Astrocyte (in vitro differentiated cells and primary cell): ENCODE measurements at regions not wholly inside any gene's neighbourhood (a gene's known extent, or its start where the extent isn't known, plus 50 kb on each side); places are given as distances from the start of the nearest gene placed in this dataset.

Experiments used
- DNase-seq: peaks from one replicate; pipeline ENCODE4 v3.0.0-alpha.2; 2010; ENCODE audit warnings: low read depth
- FAIRE-seq: peaks from 2 replicates; lab custom pipeline; 2011; peaks lifted over from hg19 to GRCh38; lab: Jason Lieb, UNC
- H2AFZ ChIP-seq: 2 replicates; pipeline ENCODE4 v1.6.0; 2012; ENCODE audit warnings: low read depth, low read length, inconsistent platforms
- H3K27ac ChIP-seq: 2 replicates; pipeline ENCODE4 v1.5.1; 2011; ENCODE audit warnings: low read depth, low read length, inconsistent platforms
- H3K27me3 ChIP-seq: 2 replicates; pipeline ENCODE4 v1.6.0; 2011; ENCODE audit warnings: low read length, inconsistent platforms; ENCODE audit not compliant: insufficient read depth
- H3K36me3 ChIP-seq: 2 replicates; pipeline ENCODE4 v1.5.1; 2011; ENCODE audit warnings: low read length, inconsistent platforms; ENCODE audit not compliant: insufficient read depth
- H3K4me1 ChIP-seq: 2 replicates; pipeline ENCODE4 v1.5.1; 2011; ENCODE audit warnings: low read length, inconsistent platforms; ENCODE audit not compliant: insufficient read depth
- H3K4me2 ChIP-seq: 2 replicates; pipeline ENCODE4 v1.6.0; 2012; ENCODE audit warnings: low read length, inconsistent platforms
- H3K4me3 ChIP-seq: 2 replicates; pipeline ENCODE4 v1.5.1; 2011; ENCODE audit warnings: low read depth, mild to moderate bottlenecking, low read length, inconsistent platforms; ENCODE audit not compliant: insufficient read depth
- H3K79me2 ChIP-seq: 2 replicates; pipeline ENCODE4 v1.6.0; 2012; ENCODE audit warnings: mild to moderate bottlenecking, low read length, inconsistent platforms; ENCODE audit not compliant: insufficient read depth
- H3K9ac ChIP-seq: 2 replicates; pipeline ENCODE4 v1.6.0; 2012; ENCODE audit warnings: mild to moderate bottlenecking, low read length, inconsistent platforms
- H3K9me3 ChIP-seq: 2 replicates; pipeline ENCODE4 v1.5.1; 2012; ENCODE audit warnings: low read depth, mild to moderate bottlenecking, low read length, inconsistent platforms; ENCODE audit not compliant: insufficient read depth
- H4K20me1 ChIP-seq: 2 replicates; pipeline ENCODE4 v1.6.0; 2012; ENCODE audit warnings: low read length, inconsistent platforms; ENCODE audit not compliant: insufficient read depth
- H3K27ac Mint-ChIP-seq: one replicate; pipeline ENCODE4 v1.8.0; 2021; ENCODE audit warnings: mild to moderate bottlenecking, mixed read lengths; ENCODE audit not compliant: unreplicated experiment
- H3K27me3 Mint-ChIP-seq: one replicate; pipeline ENCODE4 v1.8.0; 2021; ENCODE audit warnings: low read depth, mixed read lengths; ENCODE audit not compliant: unreplicated experiment
- H3K36me3 Mint-ChIP-seq: one replicate; pipeline ENCODE4 v1.8.0; 2021; ENCODE audit warnings: low read depth, mixed read lengths; ENCODE audit not compliant: unreplicated experiment
- H3K4me1 Mint-ChIP-seq: one replicate; pipeline ENCODE4 v1.8.0; 2021; ENCODE audit warnings: low read depth, mixed read lengths; ENCODE audit not compliant: unreplicated experiment
- H3K4me3 Mint-ChIP-seq: one replicate; pipeline ENCODE4 v1.8.0; 2021; ENCODE audit warnings: mild to moderate bottlenecking, moderate library complexity, mixed read lengths; ENCODE audit not compliant: unreplicated experiment
- H3K9me3 Mint-ChIP-seq: one replicate; pipeline ENCODE4 v1.8.0; 2021; ENCODE audit warnings: mild to moderate bottlenecking, mixed read lengths; ENCODE audit not compliant: unreplicated experiment
- CTCF ChIP-seq: IDR thresholded peaks from 2 replicates; pipeline ENCODE4 v1.5.1; 2011; ENCODE audit warnings: low read depth, mild to moderate bottlenecking, inconsistent platforms, low read length, moderate library complexity; ENCODE audit not compliant: insufficient read depth
- EZH2 ChIP-seq: IDR thresholded peaks from 2 replicates; pipeline ENCODE4 v1.6.1; 2012; ENCODE audit warnings: mild to moderate bottlenecking, low read length, inconsistent platforms; ENCODE audit not compliant: insufficient read depth

GRCh38 chr11:91163619-91164451, 941.0 kb upstream of the CHORDC1 start:
- no peak overlapping the region for H3K4me3 Mint-ChIP-seq

GRCh38 chr11:91160661-91161060, 937.8 kb upstream of the CHORDC1 start:
- Histone ChIP-seq H3K27me3 (no peaks in the 10 kb centered on the region), H2AFZ (no peak overlapping the region), H3K9ac (no peak overlapping the region), H3K4me1 (peaks cover 8% of the 10 kb centered on the region), H3K4me3 (no peak overlapping the region), H3K9me3 (no peaks in the 10 kb centered on the region), H3K36me3 (no peaks in the 10 kb centered on the region), H3K4me2 (no peak overlapping the region), H4K20me1 (no peaks in the 10 kb centered on the region), H3K27ac (no peak overlapping the region), H3K79me2 (no peaks in the 10 kb centered on the region)
- no peaks in the 10 kb centered on the region for H3K27me3 Mint-ChIP-seq
- DNase-seq = no peak
- no peak overlapping the region for H3K27ac Mint-ChIP-seq
- no peaks in the 10 kb centered on the region for H3K9me3 Mint-ChIP-seq
- no peaks in the 10 kb centered on the region for H3K36me3 Mint-ChIP-seq
- FAIRE-seq = no peak
- TF ChIP-seq CTCF (no peak), EZH2 (no peak)
- H3K4me3 Mint-ChIP-seq = no peak overlapping the region
- H3K4me1 Mint-ChIP-seq = peaks cover 25% of the 10 kb centered on the region

More at GRCh38 chr11:91163619-91164451, 941.0 kb upstream of the CHORDC1 start:
- peak overlapping the region; percentile 4 for H3K9ac ChIP-seq
- H3K36me3 Mint-ChIP-seq = no peaks in the 10 kb centered on the region
- DNase-seq = peak; percentile 90
- H3K79me2 ChIP-seq = no peaks in the 10 kb centered on the region
- no peaks in the 10 kb centered on the region for H3K9me3 ChIP-seq
- H2AFZ ChIP-seq = no peak overlapping the region
- H3K27me3 Mint-ChIP-seq = no peaks in the 10 kb centered on the region
- no peak for FAIRE-seq
- peak overlapping the region; percentile 87 for H3K27ac Mint-ChIP-seq
- H3K27me3 ChIP-seq = no peaks in the 10 kb centered on the region
- H3K9me3 Mint-ChIP-seq = no peaks in the 10 kb centered on the region
- H3K27ac ChIP-seq = no peak overlapping the region
- H3K36me3 ChIP-seq = no peaks in the 10 kb centered on the region
- H3K4me1 ChIP-seq = peaks cover 8% of the 10 kb centered on the region
- TF ChIP-seq EZH2 = no peak
- TF ChIP-seq CTCF = no peak
- peaks cover 23% of the 10 kb centered on the region for H3K4me1 Mint-ChIP-seq
- no peaks in the 10 kb centered on the region for H4K20me1 ChIP-seq
- H3K4me2 ChIP-seq = peak overlapping the region; percentile 47
- H3K4me3 ChIP-seq = no peak overlapping the region
